HepG2 (cell line): ENCODE measurements at regions not wholly inside any gene's neighbourhood (a gene's known extent, or its start where the extent isn't known, plus 50 kb on each side); places are given as distances from the start of the nearest gene placed in this dataset.

ENCODE experiments used
- ATAC-seq: fragments of 200-7000 bp; cut with Tn5 transposase; 3 replicates; pipeline ENCODE4 v1.9.1; 2020; ENCODE audit warnings: mild to moderate bottlenecking, moderate library complexity
- BruUV-seq: library from RNA; stranded (reverse); fragments of 400-500 nt; replicated peaks from 2 replicates; lab custom pipeline; 2021; lab: Mats Ljungman, UMichigan
- CTCF ChIA-PET: fragments of 300-600 bp; formaldehyde crosslinking; extraction: SDS; loops from one replicate; lab custom pipeline; 2021; ENCODE audit warnings: low total read pairs, inconsistent platforms, low intra/inter-chr PET ratio; lab: Yijun Ruan, JAX
- POLR2A ChIA-PET: fragments of 350-600 bp; sonication (Branson Sonifier 250); formaldehyde crosslinking; loops from one replicate; lab custom pipeline; 2020; ENCODE audit warnings: antibody characterized with exemption, inconsistent platforms; lab: Yijun Ruan, JAX
- DNase-seq: peaks from one replicate; pipeline ENCODE4 v3.0.0-alpha.2; 2015; ENCODE audit warnings: low spot score
- FAIRE-seq: peaks from 3 replicates; lab custom pipeline; 2011; peaks lifted over from hg19 to GRCh38; lab: Jason Lieb, UNC
- H2AFZ ChIP-seq: one replicate; pipeline ENCODE4 v1.6.1; 2011; ENCODE audit warnings: low read length, inconsistent platforms
- H3K27ac ChIP-seq: fragments of 300-600 bp; 3 replicates; pipeline ENCODE4 v1.8.0; 2011; ENCODE audit warnings: mixed run types, mild to moderate bottlenecking, mixed read lengths, low read length, inconsistent platforms; ENCODE audit not compliant: insufficient read depth; ENCODE audit errors: extremely low read length
- H3K27me3 ChIP-seq, 2 experiments: fragments of 200-600 bp in 1 of 2; 2 replicates in 1 of 2; 3 replicates in 1 of 2; pipeline versions ENCODE4 v1.6.0 to v1.8.0; 2011; ENCODE audit warnings: low read length in 2 of 2, mild to moderate bottlenecking in 2 of 2, moderate library complexity in 2 of 2, inconsistent platforms in 1 of 2; ENCODE audit not compliant: insufficient read depth in 2 of 2, control insufficient read depth in 1 of 2
- H3K36me3 ChIP-seq, 2 experiments: fragments of 200-600 bp in 1 of 2; replicated peaks in 1 of 2; 2 replicates in 1 of 2; 3 replicates in 1 of 2; pipeline versions ENCODE4 v1.5.1 to v1.8.0; 2011; ENCODE audit warnings: low read length in 2 of 2, inconsistent platforms in 1 of 2; ENCODE audit not compliant: insufficient read depth in 2 of 2, control insufficient read depth in 1 of 2
- H3K4me1 ChIP-seq: 2 replicates; pipeline ENCODE4 v1.5.1; 2012; ENCODE audit warnings: low read length, inconsistent platforms; ENCODE audit not compliant: insufficient read depth
- H3K4me2 ChIP-seq: 2 replicates; pipeline ENCODE4 v1.6.0; 2011; ENCODE audit warnings: low read depth, low read length, inconsistent platforms
- H3K4me3 ChIP-seq, 3 experiments: fragments of 200-600 bp in 1 of 3; sonication (generic), shearing (Covaris generic) in 1 of 3; replicated peaks in 1 of 3; 2 replicates each; pipeline ENCODE4 v1.5.1; 2011 to 2016; ENCODE audit warnings: low read length in 3 of 3, inconsistent platforms in 2 of 3, low read depth in 2 of 3, mild to moderate bottlenecking in 2 of 3, control low read depth in 1 of 3, mixed read lengths in 1 of 3; ENCODE audit not compliant: insufficient read depth in 1 of 3
- H3K79me2 ChIP-seq: one replicate; pipeline ENCODE4 v1.6.1; 2011; ENCODE audit warnings: low read length, inconsistent platforms; ENCODE audit not compliant: insufficient read depth
- H3K9ac ChIP-seq: 2 replicates; pipeline ENCODE4 v1.6.0; 2011; ENCODE audit warnings: mild to moderate bottlenecking, low read depth, low read length, inconsistent platforms; ENCODE audit not compliant: insufficient read depth
- H3K9me3 ChIP-seq: 2 replicates; pipeline ENCODE4 v1.5.1; 2012; ENCODE audit warnings: mild to moderate bottlenecking, low read length
- H4K20me1 ChIP-seq: 2 replicates; pipeline ENCODE4 v1.6.0; 2011; ENCODE audit warnings: inconsistent platforms, mild to moderate bottlenecking, low read length, moderate library complexity; ENCODE audit not compliant: insufficient read depth
- AKAP8 ChIP-seq: sonication (generic); formaldehyde crosslinking; IDR thresholded peaks from 2 replicates; pipeline ENCODE4 v1.5.1; 2020; ENCODE audit warnings: mild to moderate bottlenecking, missing genetic modification reagents
- ETV5 ChIP-seq: IDR thresholded peaks from 2 replicates; pipeline ENCODE4 v1.6.1; 2018; ENCODE audit warnings: missing biosample characterization, missing genetic modification reagents, inconsistent platforms, borderline replicate concordance
- HBP1 ChIP-seq: IDR thresholded peaks from 2 replicates; pipeline ENCODE4 v1.6.1; 2016; ENCODE audit warnings: low read depth, control low read depth
- LBX2 ChIP-seq: sonication (generic); formaldehyde crosslinking; IDR thresholded peaks from 2 replicates; pipeline ENCODE4 v1.5.0; 2020; ENCODE audit warnings: missing genetic modification reagents, mild to moderate bottlenecking, borderline replicate concordance
- MAFF ChIP-seq: IDR thresholded peaks from 2 replicates; pipeline ENCODE4 v1.6.1; 2011; ENCODE audit warnings: low read depth, low read length, improper control_type of control experiment
- MAFK ChIP-seq, 2 experiments: IDR thresholded peaks in 1 of 2; conservative IDR thresholded peaks in 1 of 2; 2 replicates each; pipeline ENCODE4 v1.6.1; 2011; ENCODE audit warnings: improper control_type of control experiment in 2 of 2, low read length in 2 of 2
- NKX3-1 ChIP-seq: sonication (generic); formaldehyde crosslinking; IDR thresholded peaks from 2 replicates; pipeline ENCODE4 v1.5.0; 2020; ENCODE audit warnings: missing genetic modification reagents
- NR2C2 ChIP-seq: sonication (generic); formaldehyde crosslinking; IDR thresholded peaks from 2 replicates; pipeline ENCODE4 v1.4.0; 2020; ENCODE audit warnings: missing genetic modification reagents, mild to moderate bottlenecking, moderate library complexity, borderline replicate concordance
- ZNF10 ChIP-seq: sonication (generic); formaldehyde crosslinking; IDR thresholded peaks from 2 replicates; pipeline ENCODE4 v1.4.0; 2020; ENCODE audit warnings: mild to moderate bottlenecking, low read depth, missing genetic modification reagents, borderline replicate concordance
- ZNF556 ChIP-seq: sonication (generic); formaldehyde crosslinking; IDR thresholded peaks from 2 replicates; pipeline ENCODE4 v1.4.0; 2020; ENCODE audit warnings: mild to moderate bottlenecking, missing genetic modification reagents, borderline replicate concordance
- WGBS: methylation state at CpG from one replicate; pipeline ENCODE4 v1.1.6; 2017; ENCODE audit warnings: low lambda C conversion rate; 5-methylcytosine and 5-hydroxymethylcytosine counted together
- in situ Hi-C: cut with HindIII; loops from 2 replicates; pipeline ENCODE4 v1.10.0; 2017; ENCODE audit warnings: low pct_unique_long_range_greater_than_20kb; ENCODE audit not compliant: extremely low pct_ligation_motif_present
- intact Hi-C: fragments of 100-400 bp; cut with micrococcal nuclease; formaldehyde crosslinking; loops from one replicate; pipeline ENCODE4 v1.10.0; 2022; ENCODE audit not compliant: unreplicated experiment
- TF ChIP-seq, protein P1 (sequence below): IDR thresholded peaks from 2 replicates; pipeline ENCODE4 v1.6.1; 2012; ENCODE audit warnings: low read depth, low read length, improper control_type of control experiment
- TF ChIP-seq, protein P2 (sequence below): sonication (generic); formaldehyde crosslinking; conservative IDR thresholded peaks from 2 replicates; pipeline ENCODE4 v1.4.0; 2020; ENCODE audit warnings: missing genetic modification reagents

DNA sequence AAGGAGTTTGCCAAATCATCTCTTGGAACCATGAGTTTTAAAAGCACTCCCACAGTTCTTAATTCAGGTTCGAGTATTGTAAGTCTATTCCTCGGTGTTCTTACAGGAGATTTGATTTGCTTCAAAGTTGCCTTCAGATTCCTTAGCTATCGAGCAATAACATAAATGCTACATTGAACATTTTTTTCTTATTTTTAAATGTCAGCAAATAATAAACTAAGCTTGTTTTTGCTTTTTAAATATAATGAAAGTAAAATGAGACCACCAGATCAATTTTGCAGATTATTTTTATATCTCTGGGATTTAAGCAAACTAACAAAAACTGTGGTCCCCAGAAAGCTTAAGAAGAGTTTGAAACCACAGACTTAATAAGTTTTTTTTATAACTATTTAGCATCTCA is 195.5 kb downstream of the LNPK start:
- ChIA-PET CTCF (no interaction called here), POLR2A (no interaction called here)
- Histone ChIP-seq H4K20me1 (no peaks in the 10 kb centered on the region), H3K9ac (no peak overlapping the region), H3K9me3 (no peaks in the 10 kb centered on the region), H3K79me2 (no peaks in the 10 kb centered on the region), H3K27ac (no peak overlapping the region)
- intact Hi-C loops, result no loop called here
- FAIRE-seq (no peak), ATAC-seq (no peak)
- TF ChIP-seq MAFK (conservative IDR thresholded peaks at IDR 0.05 in 1 of 2, IDR thresholded peaks at IDR 0.05 in 1 of 2; ENCODE audit: low read length in 2 of 2), result peak; percentile 26 to 70; a peak in 3 of 4 replicates
- TF ChIP-seq MAFF, result 0 out of 2 replicates have a peak, but pooled peaks have one; percentile 50
- no peak for TF ChIP-seq LBX2 (CRISPR knock-in tag)
- TF ChIP-seq, all 625 proteins: peak for 2
- no peak overlapping the region for H3K4me3 ChIP-seq
- DNase-seq, result no peak
- 38% methylated on average over 3 of the region's 3 CpGs for WGBS
- H2AFZ ChIP-seq, result no peak overlapping the region
- H3K27me3 ChIP-seq, result no peaks in the 10 kb centered on the region
- H3K4me2 ChIP-seq, result no peak overlapping the region
- no TSS peak for BruUV-seq
- H3K36me3 ChIP-seq, result no peaks in the 10 kb centered on the region
- H3K4me1 ChIP-seq, result no peaks in the 10 kb centered on the region
- in situ Hi-C loops, result no loop called here

DNA sequence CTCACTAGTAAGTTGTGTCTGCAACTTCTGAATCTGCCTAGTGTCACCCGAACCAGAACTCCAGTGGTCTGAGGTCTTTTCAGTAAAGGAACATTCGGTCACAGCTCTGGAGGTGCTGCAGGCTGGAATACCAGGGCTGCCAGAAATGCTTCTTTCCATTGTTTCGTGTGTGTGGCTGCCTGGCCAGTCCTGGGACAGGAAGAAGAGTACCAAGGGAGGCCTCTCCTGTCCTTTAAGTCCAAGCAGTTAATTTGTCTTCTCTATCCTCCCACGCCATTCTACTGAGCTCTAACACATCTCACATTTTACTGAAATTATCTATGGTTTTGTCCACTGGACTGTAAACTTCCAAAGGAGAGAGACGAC is 196.0 kb downstream of the LNPK start:
- H3K9me3 ChIP-seq, result no peaks in the 10 kb centered on the region
- H4K20me1 ChIP-seq, result no peaks in the 10 kb centered on the region
- no peak for DNase-seq
- no peak overlapping the region for H3K9ac ChIP-seq
- 43% methylated on average over 5 of the region's 5 CpGs for WGBS
- no peaks in the 10 kb centered on the region for H3K4me1 ChIP-seq
- no peak overlapping the region for H3K4me3 ChIP-seq
- intact Hi-C loops (no loop called here), in situ Hi-C loops (no loop called here)
- no peaks in the 10 kb centered on the region for H3K27me3 ChIP-seq
- H3K36me3 ChIP-seq, result no peaks in the 10 kb centered on the region
- H3K79me2 ChIP-seq, result no peaks in the 10 kb centered on the region
- no peak for FAIRE-seq
- ATAC-seq, result no peak
- no peak overlapping the region for H3K27ac ChIP-seq
- H2AFZ ChIP-seq, result no peak overlapping the region
- CTCF ChIA-PET, result no interaction called here
- BruUV-seq, result no TSS peak
- POLR2A ChIA-PET, result no interaction called here
- no peak overlapping the region for H3K4me2 ChIP-seq
- TF ChIP-seq, protein P1, sequence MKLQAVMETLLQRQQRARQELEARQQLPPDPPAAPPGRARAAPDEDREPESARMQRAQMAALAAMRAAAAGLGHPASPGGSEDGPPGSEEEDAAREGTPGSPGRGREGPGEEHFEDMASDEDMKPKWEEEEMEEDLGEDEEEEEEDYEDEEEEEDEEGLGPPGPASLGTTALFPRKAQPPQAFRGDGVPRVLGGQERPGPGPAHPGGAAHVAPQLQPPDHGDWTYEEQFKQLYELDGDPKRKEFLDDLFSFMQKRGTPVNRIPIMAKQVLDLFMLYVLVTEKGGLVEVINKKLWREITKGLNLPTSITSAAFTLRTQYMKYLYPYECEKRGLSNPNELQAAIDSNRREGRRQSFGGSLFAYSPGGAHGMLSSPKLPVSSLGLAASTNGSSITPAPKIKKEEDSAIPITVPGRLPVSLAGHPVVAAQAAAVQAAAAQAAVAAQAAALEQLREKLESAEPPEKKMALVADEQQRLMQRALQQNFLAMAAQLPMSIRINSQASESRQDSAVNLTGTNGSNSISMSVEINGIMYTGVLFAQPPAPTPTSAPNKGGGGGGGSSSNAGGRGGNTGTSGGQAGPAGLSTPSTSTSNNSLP, result no peak
- TF ChIP-seq NR2C2 (CRISPR knock-in tag), result no peak
- TF ChIP-seq ETV5, result no peak
- TF ChIP-seq ZNF556 (CRISPR knock-in tag), result no peak
- no peak for TF ChIP-seq ZNF10 (CRISPR knock-in tag)
- no peak for TF ChIP-seq HBP1
- TF ChIP-seq AKAP8, result no peak
- TF ChIP-seq NKX3-1 (CRISPR knock-in tag), result no peak
- TF ChIP-seq, protein P2, sequence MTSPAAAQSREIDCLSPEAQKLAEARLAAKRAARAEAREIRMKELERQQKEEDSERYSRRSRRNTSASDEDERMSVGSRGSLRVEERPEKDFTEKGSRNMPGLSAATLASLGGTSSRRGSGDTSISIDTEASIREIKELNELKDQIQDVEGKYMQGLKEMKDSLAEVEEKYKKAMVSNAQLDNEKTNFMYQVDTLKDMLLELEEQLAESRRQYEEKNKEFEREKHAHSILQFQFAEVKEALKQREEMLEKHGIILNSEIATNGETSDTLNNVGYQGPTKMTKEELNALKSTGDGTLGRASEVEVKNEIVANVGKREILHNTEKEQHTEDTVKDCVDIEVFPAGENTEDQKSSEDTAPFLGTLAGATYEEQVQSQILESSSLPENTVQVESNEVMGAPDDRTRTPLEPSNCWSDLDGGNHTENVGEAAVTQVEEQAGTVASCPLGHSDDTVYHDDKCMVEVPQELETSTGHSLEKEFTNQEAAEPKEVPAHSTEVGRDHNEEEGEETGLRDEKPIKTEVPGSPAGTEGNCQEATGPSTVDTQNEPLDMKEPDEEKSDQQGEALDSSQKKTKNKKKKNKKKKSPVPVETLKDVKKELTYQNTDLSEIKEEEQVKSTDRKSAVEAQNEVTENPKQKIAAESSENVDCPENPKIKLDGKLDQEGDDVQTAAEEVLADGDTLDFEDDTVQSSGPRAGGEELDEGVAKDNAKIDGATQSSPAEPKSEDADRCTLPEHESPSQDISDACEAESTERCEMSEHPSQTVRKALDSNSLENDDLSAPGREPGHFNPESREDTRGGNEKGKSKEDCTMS (CRISPR knock-in tag), result no peak
